CD4-positive, alpha-beta T cell treated with Interleukin-17A for 1 hour (primary cell): ENCODE measurements at regions not wholly inside any gene's neighbourhood (a gene's known extent, or its start where the extent isn't known, plus 50 kb on each side); places are given as distances from the start of the nearest gene placed in this dataset.
A peak's percentile ranks its signal among the peaks of the same experiment; 100 is the strongest.
"Not testable (repeated sequence)": the region's sequence is repeated elsewhere in the genome, so short reads cannot be mapped to it uniquely, and the experiment has no call there.

Experiments used
- DNase-seq: peaks from one replicate; pipeline ENCODE4 v3.0.0-alpha.2; 2020

DNA sequence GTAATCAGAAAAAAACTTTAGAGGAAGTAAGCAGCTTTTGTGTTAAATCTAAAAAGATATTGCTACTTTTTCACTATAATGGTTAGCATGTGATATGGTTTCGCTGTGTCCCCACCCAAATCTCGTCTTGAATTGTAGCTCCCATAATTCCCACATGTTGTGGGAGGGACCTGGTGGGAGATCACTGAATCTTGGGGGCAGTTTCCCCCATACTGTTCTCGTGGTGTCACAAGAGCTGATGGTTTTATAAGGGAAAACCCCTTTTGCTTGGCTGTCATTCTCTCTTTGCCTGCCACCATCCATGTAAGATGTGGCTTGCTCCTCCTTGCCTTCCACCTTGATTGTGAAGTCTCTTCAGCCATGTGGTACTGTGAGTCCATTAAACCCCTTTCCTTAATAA, 117.1 kb downstream of the KCNJ2 start:
- no peak for DNase-seq

DNA sequence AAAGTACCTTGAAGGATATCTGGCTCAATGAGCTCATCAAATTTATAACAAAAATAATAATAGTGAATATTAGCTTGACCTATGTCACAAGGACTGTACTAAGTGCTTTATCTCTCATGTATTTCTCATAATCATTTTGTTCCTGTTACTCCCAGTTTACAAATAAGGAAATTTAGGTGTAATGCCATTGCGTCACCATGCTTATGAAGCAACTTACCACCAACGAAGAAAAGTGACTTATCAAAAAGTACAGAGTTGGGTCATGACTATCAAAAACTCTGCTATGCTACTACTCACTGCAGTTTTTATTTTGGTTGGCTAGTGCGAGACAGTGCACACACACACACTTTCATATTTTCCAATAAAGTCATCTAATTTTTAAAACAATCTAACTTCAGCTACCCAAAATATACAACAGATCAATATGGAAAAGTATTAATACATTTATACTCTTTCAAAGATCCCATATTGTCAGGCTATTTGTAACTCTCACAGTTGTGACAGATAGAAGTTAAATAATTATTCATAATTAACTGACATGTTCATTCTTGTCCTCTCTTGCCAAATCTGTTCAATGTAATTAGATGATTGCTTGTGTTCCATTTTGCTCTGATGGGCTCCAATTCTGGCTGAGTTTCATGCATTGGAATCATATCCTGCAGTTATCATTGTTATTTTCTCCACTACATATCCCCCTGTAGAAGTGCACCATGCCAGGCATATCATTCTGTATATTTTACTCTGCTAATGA, 119.4 kb downstream of the KCNJ2 start:
- peak; percentile 1 for DNase-seq

DNA sequence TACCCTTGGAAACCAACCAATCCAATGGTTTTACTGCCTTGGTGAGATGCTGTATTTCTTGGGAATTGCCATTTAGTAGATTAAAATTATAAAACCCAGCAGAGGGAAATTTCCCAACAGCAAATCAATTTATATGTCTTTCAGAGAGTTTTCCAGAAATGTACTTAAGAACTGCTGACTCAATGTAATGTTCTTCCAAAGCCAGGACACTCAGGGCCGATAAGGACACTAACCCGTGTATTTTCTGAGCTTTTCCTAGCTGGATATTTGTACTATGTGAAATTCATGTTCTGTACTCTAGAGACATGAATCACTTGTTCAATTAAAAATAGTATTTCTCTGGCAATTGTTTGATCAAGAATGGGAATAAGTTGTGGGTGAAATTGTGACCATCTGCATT, 121.4 kb downstream of the KCNJ2 start:
- DNase-seq: no peak

DNA sequence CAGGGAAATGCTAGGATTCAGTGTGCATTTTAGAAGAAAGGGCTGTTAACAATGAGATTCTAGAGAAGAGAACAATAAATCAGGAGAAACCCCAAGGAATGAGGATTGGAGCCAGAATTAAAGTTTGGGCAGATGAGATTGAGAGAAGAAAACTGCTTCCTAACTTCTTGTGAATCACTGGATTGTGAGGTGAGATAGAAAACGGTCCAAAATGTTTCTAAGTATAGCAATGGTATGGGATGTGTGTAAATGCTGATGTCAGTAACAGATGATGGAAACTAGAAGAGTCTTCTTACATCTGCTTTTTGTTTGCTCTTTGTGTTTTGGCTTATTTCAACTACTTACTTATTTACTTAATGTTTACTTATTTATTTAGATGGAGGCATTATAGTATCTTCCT, 123.0 kb downstream of the KCNJ2 start:
- DNase-seq: no peak

DNA sequence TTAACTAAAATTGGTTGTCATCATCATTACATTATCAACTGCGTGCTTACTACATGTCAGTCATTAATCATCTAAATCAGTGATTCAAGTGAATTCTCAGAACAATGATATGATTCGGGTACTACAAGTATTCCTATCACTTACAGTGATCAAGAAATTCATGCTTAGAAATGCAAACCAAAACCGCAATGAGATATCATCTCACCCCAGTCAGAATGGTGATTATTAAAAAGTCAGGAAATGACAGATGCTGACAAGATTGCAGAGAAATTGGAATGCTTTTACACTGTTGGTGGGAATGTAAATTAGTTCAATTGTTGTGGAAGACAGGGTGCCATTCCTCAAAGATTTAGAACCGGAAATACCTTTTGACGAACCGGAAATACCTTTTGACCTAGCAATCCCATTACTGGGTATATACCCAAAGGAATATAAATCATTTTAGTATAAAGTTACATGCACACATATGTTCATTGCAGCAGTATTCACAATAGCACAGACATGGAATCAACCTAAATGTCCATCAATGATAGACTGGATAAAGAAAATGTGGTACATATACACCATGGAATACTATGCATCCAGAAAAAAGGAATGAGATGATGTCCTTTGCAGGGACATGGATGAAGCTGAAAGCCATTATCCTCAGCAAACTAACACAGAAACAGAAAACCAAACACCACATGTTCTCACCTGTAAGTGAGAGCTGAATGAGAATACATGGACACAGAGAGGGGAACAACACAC, 124.4 kb downstream of the KCNJ2 start:
- DNase-seq: not testable (repeated sequence)

DNA sequence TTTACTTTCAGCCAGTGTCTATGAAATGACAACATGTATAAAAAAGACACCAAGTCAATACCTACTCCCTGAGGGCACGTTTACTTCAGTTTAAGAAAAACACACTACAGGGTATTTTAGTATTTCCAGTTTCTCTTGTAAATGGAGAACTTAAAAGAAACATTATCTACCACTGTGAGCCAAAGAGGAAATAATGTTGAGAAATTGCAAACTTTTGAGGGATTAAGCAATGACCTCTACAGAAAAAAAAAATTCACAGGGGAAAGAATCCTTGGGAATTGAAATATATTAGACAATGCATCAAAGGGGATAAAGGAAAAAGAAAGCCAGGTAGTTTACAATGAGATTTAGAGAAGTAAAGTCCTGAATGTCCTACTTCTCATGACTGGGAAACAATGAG, 126.0 kb downstream of the KCNJ2 start:
- DNase-seq: no peak

DNA sequence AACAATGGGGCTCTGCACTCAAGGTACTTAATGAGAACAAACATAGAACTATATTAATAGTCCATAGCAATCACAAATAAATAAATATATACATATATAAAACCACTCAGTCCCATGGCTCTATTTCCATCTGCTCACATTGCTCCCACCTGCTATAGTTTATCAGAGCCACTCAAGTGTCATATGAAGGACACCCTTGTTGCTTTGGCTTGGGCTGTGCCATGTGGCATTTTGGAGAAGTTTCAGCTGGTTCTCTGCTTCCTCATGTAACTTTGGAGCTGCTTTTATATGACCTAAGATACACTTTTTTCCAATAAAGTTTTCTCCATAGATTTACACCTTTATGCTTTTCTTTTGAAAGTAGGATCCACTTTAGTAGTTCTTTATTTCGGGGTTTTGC, 126.4 kb downstream of the KCNJ2 start:
- no peak for DNase-seq

DNA sequence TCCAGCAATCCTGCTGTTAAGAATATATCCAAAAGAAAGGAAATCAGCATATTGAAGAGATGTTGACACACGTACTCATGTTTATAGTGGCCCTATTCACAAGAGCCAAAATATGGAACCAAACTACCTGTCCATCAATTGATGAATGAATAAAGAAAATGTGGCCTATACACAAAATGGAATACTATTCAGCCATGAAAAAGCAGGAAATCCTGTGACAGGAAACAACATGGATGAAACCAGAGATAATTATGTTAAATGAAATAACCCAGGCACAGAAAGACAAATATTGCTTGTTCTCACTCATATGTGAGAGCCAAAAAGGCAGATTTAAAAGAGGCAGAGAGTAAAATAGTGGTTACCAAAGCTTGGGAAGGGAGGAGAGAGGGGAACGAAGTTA, 127.1 kb downstream of the KCNJ2 start:
- no peak for DNase-seq

DNA sequence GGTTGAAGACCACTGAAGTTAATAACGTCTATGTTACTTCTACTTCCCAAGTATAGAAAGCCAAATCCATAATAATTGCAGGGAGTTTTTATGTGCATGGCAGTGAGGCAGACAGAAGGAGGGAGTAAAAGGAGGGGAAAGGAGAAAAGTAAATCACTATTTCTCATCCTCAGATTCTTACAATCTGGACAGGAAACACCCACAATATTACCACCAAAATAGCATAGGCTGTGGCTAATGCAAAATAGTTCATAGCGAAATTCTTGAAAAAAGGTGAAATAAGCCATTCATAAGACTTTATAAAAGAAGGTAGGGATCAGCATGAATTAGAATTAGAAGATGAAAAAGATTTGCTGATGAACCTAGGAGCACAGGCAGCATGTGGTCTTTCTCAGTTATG, 128.1 kb downstream of the KCNJ2 start:
- DNase-seq: no peak

DNA sequence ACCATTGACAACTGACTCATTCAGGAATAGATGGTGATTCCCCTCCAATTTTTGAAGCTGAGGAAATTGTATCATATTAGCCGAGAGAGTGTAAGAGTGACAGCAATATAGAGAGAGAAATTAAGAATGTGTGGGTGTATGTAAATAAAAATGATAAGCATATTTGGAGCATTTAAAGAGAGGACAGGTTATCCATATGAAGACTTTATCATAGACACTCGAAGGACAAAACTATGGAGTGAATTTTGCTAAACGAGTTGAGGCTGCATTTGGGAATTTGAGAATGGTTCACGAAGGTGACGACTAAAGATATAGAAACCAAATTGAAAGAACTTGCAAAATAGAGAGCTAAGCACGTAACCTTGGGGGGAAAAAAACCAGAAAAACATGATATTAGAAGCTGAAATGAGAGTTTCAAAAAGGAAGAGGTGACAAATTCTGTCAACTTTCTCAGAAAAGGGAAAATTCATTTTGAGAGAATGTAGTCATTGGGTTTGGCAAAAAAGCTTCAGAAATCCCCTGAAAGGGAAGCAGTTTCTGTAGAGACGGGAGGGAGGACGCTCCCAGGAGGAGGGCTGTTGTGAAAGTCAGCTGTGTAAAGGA, 129.7 kb downstream of the KCNJ2 start:
- DNase-seq: no peak

DNA sequence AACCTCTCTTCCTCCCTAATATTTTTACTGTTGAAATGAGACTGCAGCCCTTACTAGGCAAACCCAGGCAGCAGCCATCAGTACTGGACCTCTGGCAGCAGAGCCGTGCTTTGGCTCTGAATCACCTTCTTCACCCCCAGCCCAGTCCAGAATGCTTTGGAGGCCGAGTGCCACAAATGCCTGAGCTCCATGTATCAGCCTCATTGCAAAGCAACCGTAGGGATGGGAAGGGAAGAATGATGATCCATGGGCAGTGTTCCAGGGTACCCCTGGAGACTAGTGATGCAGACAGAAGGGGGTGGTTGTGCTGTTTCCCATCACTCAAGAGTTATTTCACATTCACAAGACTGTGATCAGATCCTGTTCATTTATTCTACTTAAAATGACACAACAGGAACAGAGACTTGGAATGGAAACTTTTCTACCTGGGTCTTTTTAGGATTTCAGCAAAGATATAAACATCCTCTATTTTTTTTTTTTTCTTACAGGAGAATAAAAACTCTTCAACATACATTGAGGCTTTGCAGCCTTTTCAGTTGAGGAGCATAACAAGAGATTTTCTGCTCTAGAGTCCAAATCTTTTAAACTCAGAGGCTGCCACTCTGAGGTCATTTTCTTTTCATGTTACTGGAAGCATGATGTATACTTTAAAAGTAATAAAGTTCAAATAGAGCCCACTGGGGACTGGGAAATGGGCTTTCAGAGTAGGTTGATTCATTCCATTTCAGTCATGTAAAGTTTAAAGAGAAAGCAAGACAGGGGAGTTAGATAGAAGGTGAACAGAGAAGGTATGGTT, 138.3 kb downstream of the KCNJ2 start:
- no peak for DNase-seq

DNA sequence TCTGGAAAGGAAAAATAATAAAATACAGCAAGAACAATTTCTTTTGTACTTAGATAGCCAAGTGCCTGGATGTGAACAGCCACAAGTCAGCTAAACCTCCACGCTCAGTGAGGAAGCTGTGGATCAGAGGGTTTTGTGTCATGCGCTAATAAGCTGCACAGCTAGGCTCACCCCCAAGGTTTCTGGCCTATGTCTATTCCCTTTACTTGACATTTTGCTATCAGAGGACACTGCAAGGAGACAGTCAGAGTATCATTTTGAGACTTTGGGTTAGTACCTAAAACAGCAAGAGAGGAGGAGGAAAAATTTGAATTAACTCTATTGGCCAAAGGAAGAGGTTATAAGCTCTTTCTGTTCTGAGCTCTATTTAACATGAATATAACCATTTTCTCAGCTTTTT, 139.3 kb downstream of the KCNJ2 start:
- DNase-seq: no peak

DNA sequence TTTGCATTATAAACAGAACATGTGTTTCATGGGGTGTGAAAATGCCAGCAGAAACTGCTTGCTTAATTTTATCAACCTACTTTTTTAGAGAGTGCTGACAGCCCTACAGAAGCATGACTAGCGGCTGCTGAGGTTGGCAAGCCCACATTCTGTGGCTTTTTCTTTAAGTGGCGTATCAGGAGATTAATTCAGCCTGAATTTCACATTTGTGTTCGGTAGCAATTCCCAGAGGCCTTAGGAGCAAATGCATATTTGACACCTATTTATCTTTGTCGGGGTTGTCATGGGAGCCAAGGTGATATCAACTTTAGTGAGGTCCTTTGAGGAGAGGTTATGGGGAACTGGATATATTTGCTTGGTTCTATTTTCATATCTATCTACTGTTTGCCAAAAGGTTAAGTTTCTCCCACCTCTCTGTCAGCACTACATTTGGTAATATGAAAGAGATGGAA, 140.9 kb downstream of the KCNJ2 start:
- no peak for DNase-seq

DNA sequence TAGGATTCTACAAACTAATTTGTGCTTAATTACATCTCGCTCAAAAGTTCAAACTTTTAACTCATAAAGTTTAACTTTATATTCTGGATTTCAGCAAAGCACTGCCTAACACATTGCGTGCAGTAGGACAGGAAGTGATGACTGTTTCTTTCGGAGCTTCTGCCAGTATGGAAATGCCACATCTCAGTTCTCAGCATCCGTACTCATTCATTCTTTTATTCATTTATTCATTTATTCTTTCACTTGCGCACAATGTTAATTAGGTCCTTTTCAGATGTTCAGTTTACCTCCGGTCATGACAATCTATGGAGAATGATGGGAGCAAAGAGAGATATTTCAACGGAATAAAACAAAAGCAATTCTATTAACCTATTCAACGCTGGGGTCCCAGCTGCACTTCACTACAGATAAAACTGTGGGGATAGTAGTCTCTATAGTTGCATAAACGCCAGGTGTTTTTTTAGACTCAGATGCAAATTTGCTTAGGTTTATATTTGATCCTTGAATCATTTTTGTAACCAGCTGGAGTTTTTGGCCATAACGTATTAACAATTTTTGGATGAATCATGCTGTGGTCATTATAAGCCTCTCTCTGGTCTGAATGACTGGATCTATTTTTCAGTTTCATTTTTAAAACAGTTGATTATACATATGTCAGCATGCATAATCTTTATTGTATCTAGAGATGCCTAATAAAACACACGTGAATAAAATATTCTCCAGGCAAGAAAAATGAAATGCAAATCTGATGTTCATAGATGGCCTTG, 143.9 kb downstream of the KCNJ2 start:
- no peak for DNase-seq

DNA sequence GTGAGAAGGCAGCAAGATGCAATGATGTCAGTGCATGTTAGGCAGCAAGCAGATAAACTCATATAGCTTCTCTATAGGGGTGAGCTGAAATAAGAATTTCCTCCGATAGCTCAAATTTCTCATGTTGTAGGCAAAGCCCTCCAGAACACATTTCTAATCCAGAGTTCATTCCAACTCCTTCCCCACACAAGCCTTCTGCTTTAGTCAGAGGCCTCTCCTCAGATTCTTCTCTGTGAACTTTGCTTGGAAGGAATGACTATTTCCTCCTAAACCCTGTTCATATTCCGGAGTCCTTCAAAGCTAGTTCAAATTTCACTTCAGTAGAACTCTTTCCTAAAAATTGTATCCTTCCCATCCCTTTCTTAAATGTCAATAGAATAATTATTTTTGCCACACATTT, 144.8 kb downstream of the KCNJ2 start:
- no peak for DNase-seq

DNA sequence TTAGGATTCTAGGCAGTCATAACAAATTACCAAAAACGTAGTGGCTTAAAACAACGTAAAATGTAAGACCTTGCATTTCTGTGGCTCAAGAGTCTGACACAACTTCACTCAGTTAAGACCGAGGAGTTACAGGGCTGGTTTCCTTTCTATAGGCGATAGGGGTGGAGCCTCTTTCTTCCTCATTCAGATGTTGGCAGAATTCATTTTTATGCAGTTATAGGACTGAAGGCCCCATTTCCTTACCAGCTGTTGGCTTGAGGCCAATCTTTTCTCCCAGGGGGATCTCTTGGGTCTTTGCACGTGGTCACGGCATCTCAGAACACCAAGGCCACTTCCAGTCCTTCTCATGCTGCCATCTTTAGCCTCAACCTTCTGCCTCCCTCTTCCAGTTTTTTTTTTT, 145.2 kb downstream of the KCNJ2 start:
- DNase-seq: no peak

DNA sequence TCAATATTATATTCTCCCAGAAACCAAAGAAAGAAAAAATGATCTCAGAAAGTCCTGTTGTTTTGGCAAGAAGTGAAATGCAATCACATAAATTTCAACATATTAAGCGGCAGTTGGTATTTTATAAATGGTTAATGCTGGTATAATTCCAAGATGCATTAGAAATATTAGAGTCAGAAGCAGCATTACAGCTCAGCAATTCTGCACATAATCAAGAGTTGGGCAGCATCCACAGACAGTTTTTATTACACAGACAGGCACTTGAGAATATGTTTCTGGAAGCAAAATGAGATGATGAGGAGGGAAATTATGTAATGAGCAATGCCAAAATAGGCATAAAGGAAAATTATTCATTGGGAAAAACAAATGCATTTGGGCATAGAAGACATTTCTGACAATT, 148.1 kb downstream of the KCNJ2 start:
- no peak for DNase-seq

DNA sequence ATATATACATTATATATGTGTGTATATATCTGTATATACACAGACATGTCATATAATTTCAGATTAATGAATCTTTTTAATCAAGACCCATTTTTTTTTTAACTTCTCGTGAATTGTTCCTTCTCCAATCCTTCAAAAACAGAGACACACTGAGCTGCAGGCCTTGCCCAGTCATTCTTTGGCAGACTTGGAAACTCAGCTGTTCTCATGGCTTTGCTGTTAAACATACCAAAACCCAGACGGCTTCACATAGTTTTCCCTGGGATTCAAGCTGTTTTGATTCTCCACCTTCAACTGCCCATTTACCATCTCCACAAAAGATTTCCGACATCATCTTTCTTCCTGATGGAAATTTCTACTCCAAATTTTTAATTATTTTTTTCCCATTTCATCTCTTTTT, 148.7 kb downstream of the KCNJ2 start:
- DNase-seq: no peak

DNA sequence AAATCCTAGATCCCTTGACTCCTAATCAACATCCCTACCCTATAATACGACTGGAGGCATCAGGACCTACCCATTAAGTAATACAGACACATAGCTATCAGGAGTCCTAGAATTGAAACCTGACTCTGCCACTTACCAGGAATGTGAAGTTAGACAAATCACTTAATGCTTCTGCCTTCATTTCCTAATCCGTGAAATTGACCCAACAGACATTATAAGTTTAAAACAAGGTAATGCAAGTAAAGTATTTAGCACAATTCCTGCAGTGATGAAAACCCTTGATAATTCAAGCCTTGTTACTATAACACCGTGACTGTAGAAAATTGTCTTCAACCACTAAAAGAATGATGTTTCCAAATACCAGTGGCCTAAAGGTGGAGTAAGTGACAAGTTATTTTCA, 150.2 kb downstream of the KCNJ2 start:
- no peak for DNase-seq

DNA sequence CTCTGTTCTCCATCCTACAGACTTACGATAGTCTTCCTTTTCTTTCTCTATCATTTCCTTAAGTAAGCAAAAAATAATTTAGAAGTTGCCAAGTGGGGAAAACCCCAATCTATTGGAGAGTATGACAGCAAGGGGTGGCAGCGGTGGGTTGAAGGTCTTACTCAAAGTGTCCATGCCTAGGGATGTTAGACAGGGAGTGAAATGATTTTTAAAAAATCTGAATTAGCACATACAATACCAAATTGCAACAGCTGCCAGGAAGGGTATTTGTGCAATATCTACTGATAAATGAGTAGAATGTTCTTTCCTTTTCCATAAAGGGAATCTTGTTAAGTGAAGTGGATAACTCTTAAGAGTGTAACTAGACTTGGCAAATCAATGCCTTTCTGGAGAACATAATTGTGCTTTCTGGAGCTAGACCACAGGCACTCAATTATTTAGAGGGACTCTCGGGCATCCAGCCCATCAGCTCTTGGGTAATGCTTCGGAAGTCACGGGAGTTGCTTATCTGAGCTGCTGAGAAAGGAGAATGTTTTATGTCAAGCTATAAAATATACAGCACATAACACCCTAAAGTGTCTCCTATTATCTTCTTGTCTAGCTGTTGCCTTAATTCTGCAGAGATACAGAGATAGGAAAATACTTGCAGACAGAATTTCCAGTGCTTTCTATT, 151.5 kb downstream of the KCNJ2 start:
- no peak for DNase-seq

DNA sequence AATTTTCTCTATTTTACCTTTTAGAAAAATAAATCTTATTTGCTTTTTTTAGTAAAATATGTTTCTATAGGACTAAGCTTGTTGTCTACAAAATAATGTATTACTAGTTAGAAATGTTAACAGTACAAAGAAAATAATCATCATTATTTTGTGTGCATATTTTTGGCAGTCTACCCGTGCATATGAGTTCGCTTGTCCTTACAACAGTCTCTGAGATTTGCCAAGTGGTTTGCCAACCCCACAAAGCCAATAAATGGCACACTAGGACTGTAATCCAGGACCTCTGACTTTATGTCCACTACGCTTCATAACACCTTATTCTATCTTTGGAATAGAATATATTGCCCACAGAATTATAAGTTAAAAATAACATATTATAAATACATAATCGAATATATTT, 152.0 kb downstream of the KCNJ2 start:
- no peak for DNase-seq

DNA sequence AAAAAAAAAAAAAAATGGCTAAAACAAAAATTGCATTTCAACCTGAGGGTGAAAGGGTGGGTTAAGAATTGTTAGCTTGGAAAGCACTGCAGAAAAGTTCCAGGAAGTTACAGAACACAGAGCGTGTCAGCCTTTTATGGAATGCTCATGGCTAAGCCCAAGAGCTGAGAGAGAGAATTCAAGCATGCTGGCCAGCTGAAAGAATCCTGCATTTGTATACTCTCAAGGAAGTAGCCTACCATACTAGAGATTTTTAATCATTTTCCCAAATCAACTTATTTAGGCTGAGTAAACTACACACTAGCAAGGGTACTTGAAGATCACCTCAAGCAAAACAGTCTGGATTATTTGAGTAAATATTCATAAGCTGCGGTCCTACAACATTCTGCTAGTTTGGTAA, 153.9 kb downstream of the KCNJ2 start:
- DNase-seq: no peak
